Neuronal stem cell (in vitro differentiated cells): ENCODE measurements at regions not wholly inside any gene's neighbourhood (a gene's known extent, or its start where the extent isn't known, plus 50 kb on each side); places are given as distances from the start of the nearest gene placed in this dataset. TPM values are rescaled to one million over a fixed set of nuclear protein-coding genes. Genes with fewer than 3 reads are reported as not detected.

Experiments
- small RNA-seq: library from polyadenylated mRNA; stranded (forward); fragments of <200 nt; extraction: miRNeasy Mini kit (QIAGEN cat#:217004); gene quantifications from one replicate; pipeline ENCODE3, GENCODE V24; 2013; ENCODE audit not compliant: insufficient read depth

Small RNAs in the stretch of these regions (small RNA-seq; reads per million reads assigned to genes)
- gene RF00019, result not detected
